Tibial nerve (tissue), 4 donors: ENCODE measurements at regions not wholly inside any gene's neighbourhood (a gene's known extent, or its start where the extent isn't known, plus 50 kb on each side); places are given as distances from the start of the nearest gene placed in this dataset.
"Not testable (repeated sequence)": the region's sequence is repeated elsewhere in the genome, so short reads cannot be mapped to it uniquely, and the experiment has no call there.

Experiments used
- CTCF ChIP-seq, 5 experiments: fragments of 200-600 bp in 3 of 5; fragments of 450-650 bp in 2 of 5; sonication (generic) in 3 of 5; IDR thresholded peaks; one replicate each; pipeline ENCODE4 v1.5.1; 2016 to 2019; ENCODE audit warnings: antibody characterized with exemption in 5 of 5, mild to moderate bottlenecking in 3 of 5, moderate library complexity in 2 of 5
- EP300 ChIP-seq, 2 donors: sonication (generic); formaldehyde crosslinking; IDR thresholded peaks; one replicate each; pipeline ENCODE4 v1.6.1; 2017; ENCODE audit warnings: antibody characterized with exemption in 2 of 2, mild to moderate bottlenecking in 1 of 2
- POLR2A ChIP-seq, 2 donors: fragments of 450-650 bp; IDR thresholded peaks; one replicate each; pipeline ENCODE4 v1.6.1; 2017; ENCODE audit warnings: antibody characterized with exemption in 2 of 2, mild to moderate bottlenecking in 2 of 2, moderate library complexity in 2 of 2

GRCh38 chr9:94390425-94391098 lies 62.1 kb upstream of the NUTM2F start:
- TF ChIP-seq CTCF, EP300, POLR2A (IDR thresholded peaks at IDR 0.05): not testable (repeated sequence)
